ENCODE measurements at regions not wholly inside any gene's neighbourhood (a gene's known extent, or its start where the extent isn't known, plus 50 kb on each side); places are given as distances from the start of the nearest gene placed in this dataset.

DNA sequence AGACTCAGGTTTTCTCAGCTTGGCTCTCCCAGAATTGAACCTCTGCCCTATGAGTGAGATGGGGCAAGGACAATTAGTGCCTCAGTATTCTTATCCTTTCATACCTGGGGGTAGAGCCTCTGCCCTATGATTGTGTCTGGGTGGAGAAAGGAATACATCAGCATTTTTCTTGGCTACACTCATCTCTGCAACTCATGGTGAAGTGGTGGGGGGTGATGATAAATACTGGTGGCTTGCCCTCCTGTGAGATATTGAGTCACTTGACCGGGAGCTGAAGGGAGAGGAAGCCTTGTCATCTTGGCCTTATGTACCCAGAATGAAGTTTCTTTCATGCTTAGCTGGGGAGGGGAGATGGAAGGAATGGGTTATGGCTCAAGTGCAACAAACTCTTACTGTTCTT is 71.3 kb upstream of the ENOX2 start:
- TF ChIP-seq GATA2 (IDR thresholded peaks at IDR 0.05; ENCODE audit: low read depth, low read length) (no peak), GATA3 (IDR thresholded peaks at IDR 0.05; ENCODE audit: low read depth, low read length) (no peak)

- TF ChIP-seq GATA3 (IDR thresholded peaks at IDR 0.05; ENCODE audit: low read depth, low read length) (no peak), GATA2 (IDR thresholded peaks at IDR 0.05; ENCODE audit: low read depth, low read length) (no peak)
Measured at GRCh38 chrX:130975947-130976346, 72.9 kb upstream of the ENOX2 start.

- TF ChIP-seq GATA3 (IDR thresholded peaks at IDR 0.05; ENCODE audit: low read depth, low read length) = no peak
- no peak for TF ChIP-seq GATA2 (IDR thresholded peaks at IDR 0.05; ENCODE audit: low read depth, low read length)
Measured at GRCh38 chrX:130981836-130982235, 76.3 kb upstream of the ARHGAP36 start.

GRCh38 chrX:130984782-130985181 is 73.4 kb upstream of the ARHGAP36 start:
- TF ChIP-seq GATA2 (IDR thresholded peaks at IDR 0.05; ENCODE audit: low read depth, low read length) (no peak), GATA3 (IDR thresholded peaks at IDR 0.05; ENCODE audit: low read depth, low read length) (no peak)

- no peak for TF ChIP-seq GATA2 (IDR thresholded peaks at IDR 0.05; ENCODE audit: low read depth, low read length)
- no peak for TF ChIP-seq GATA3 (IDR thresholded peaks at IDR 0.05; ENCODE audit: low read depth, low read length)
Measured at GRCh38 chrX:130987241-130987640, 70.9 kb upstream of the ARHGAP36 start.

GRCh38 chrX:130990723-130991122 is 67.4 kb upstream of the ARHGAP36 start:
- TF ChIP-seq GATA3 (IDR thresholded peaks at IDR 0.05; ENCODE audit: low read depth, low read length) (no peak), GATA2 (IDR thresholded peaks at IDR 0.05; ENCODE audit: low read depth, low read length) (no peak)

DNA sequence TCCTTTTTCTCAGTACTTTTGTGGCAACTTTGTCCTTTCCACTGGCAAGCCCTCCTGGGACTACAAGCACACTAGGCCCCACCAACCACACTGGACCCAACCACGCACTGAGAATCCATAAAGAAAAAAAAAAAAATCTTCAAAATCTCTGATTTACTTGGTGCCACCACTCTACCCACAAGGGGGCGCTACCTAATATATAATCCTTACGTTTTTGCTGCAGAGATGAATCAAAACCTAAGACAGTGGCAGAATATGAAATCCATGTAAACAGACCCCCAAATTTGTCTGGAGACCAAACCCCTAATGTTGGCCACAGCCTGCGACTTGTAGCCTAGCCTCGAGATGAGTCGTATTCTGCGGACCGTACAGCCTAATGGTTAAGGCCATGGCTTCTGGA is 63.5 kb upstream of the ARHGAP36 start:
- TF ChIP-seq GATA2 (IDR thresholded peaks at IDR 0.05; ENCODE audit: low read depth, low read length) (no peak), GATA3 (IDR thresholded peaks at IDR 0.05; ENCODE audit: low read depth, low read length) (no peak)

DNA sequence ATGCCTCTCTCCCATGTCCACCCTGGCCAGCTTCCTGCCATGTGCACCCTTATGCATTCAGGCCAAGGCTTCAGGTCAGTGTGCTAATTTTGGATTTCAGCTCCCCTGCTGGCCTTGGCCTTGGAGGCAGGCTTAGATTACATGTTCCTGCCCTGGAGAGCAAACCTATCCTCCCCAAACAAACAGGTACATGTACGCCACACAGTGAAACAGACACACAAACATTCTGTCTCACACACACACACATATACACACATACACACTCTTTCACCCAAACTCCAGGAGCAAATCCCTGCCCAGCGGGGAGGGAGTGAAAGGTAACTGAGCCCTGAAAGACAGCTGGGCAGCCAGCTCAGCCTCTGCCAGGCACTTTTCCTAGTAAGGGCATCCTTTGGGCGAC is 62.7 kb upstream of the ARHGAP36 start:
- TF ChIP-seq GATA2 (IDR thresholded peaks at IDR 0.05; ENCODE audit: low read depth, low read length) (no peak), GATA3 (IDR thresholded peaks at IDR 0.05; ENCODE audit: low read depth, low read length) (no peak)

DNA sequence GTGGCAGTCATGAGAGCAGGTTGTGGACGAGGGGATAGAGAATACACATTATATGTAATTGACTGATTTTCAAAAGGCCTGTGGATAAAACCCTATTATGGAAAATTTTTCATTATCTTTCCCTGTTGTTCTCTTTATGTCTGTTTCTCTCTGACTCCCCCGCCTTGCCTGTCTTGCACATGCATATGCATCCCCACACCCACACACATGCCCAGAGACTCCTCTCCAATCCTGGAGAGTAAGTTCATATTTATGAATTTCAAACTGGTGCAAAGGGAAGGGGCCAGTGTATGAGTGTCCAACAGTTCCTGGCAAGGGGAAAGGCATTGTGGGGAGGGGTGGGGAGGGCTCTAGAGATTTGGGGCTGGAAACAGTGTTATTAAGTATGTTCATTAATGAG is 60.8 kb upstream of the ARHGAP36 start:
- TF ChIP-seq GATA3 (IDR thresholded peaks at IDR 0.05; ENCODE audit: low read depth, low read length) (no peak), GATA2 (IDR thresholded peaks at IDR 0.05; ENCODE audit: low read depth, low read length) (no peak)

- no peak for TF ChIP-seq GATA3 (IDR thresholded peaks at IDR 0.05; ENCODE audit: low read depth, low read length)
- TF ChIP-seq GATA2 (IDR thresholded peaks at IDR 0.05; ENCODE audit: low read depth, low read length) = peak; percentile 55
Measured at GRCh38 chrX:130999360-130999759, 58.8 kb upstream of the ARHGAP36 start.

All from SH-SY5Y (cell line).